ENCODE measurements at regions not wholly inside any gene's neighbourhood (a gene's known extent, or its start where the extent isn't known, plus 50 kb on each side); places are given as distances from the start of the nearest gene placed in this dataset.

DNA sequence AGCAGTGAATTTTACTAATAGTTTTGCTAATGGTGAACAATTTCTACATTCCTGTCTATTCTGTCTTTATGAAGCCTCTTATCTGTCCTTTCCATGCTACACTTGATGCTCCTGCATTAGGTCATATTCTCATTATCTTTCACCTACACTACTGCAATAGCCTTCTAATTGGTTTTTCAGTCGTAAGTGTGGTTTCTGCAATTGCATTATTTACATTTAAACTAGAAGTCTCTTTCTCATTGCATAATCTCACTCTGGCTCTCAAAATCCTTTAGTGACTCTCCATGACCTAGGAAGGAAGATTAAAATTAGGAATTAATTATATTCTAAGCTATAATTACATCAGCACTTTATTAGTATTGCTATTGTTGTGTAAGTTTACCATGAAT, 686.5 kb downstream of the IGSF11 start:
- TF ChIP-seq, protein P1, sequence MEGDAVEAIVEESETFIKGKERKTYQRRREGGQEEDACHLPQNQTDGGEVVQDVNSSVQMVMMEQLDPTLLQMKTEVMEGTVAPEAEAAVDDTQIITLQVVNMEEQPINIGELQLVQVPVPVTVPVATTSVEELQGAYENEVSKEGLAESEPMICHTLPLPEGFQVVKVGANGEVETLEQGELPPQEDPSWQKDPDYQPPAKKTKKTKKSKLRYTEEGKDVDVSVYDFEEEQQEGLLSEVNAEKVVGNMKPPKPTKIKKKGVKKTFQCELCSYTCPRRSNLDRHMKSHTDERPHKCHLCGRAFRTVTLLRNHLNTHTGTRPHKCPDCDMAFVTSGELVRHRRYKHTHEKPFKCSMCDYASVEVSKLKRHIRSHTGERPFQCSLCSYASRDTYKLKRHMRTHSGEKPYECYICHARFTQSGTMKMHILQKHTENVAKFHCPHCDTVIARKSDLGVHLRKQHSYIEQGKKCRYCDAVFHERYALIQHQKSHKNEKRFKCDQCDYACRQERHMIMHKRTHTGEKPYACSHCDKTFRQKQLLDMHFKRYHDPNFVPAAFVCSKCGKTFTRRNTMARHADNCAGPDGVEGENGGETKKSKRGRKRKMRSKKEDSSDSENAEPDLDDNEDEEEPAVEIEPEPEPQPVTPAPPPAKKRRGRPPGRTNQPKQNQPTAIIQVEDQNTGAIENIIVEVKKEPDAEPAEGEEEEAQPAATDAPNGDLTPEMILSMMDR (IDR thresholded peaks at IDR 0.05), result no peak
- TF ChIP-seq POLR2A (IDR thresholded peaks at IDR 0.05), result no peak

Measured in adrenal gland (tissue), 5 donors.